OCI-LY3 (cell line): ENCODE measurements at regions not wholly inside any gene's neighbourhood (a gene's known extent, or its start where the extent isn't known, plus 50 kb on each side); places are given as distances from the start of the nearest gene placed in this dataset.

Experiments used
- CTCF ChIP-seq: fragments of 200-600, 300-600 bp; sonication (generic); IDR thresholded peaks from 2 replicates; pipeline ENCODE4 v1.5.1; 2014; ENCODE audit warnings: antibody characterized with exemption, low read length, low read depth
- EZH2phosphoT487 ChIP-seq: fragments of 200-600 bp; shearing (Covaris generic); IDR thresholded peaks from 2 replicates; pipeline ENCODE4 v1.6.1; 2018; ENCODE audit warnings: antibody characterized with exemption, mixed run types, low read depth

GRCh38 chr14:71403656-71404055 lies 496.4 kb downstream of the PCNX1 start:
- TF ChIP-seq EZH2phosphoT487: no peak
- TF ChIP-seq CTCF: no peak
